DOHH2 (cell line): ENCODE measurements at regions not wholly inside any gene's neighbourhood (a gene's known extent, or its start where the extent isn't known, plus 50 kb on each side); places are given as distances from the start of the nearest gene placed in this dataset.

Source experiments
- H3F3A ChIP-seq: fragments of 200-600 bp; sonication (generic), shearing (Covaris generic); 2 replicates; pipeline ENCODE4 v1.6.0; 2016; ENCODE audit warnings: antibody characterized with exemption, mild to moderate bottlenecking; ENCODE audit not compliant: control insufficient read depth, insufficient read depth
- H3K27ac ChIP-seq: fragments of 200-600 bp; sonication (generic); 2 replicates; pipeline ENCODE4 v1.5.1; 2014; ENCODE audit warnings: low read depth, mild to moderate bottlenecking, low read length, moderate library complexity
- H3K27me3 ChIP-seq: fragments of 200-600 bp; sonication (generic); 2 replicates; pipeline ENCODE4 v1.6.1; 2014; ENCODE audit warnings: mild to moderate bottlenecking, low read length, mixed read lengths; ENCODE audit not compliant: control insufficient read depth
- H3K36me3 ChIP-seq: fragments of 200-600 bp; sonication (generic); 2 replicates; pipeline ENCODE4 v1.6.1; 2014; ENCODE audit warnings: mild to moderate bottlenecking, low read length, moderate library complexity, mixed read lengths; ENCODE audit not compliant: control insufficient read depth
- H3K4me1 ChIP-seq: fragments of 200-600 bp; sonication (generic); 2 replicates; pipeline ENCODE4 v1.6.1; 2014; ENCODE audit warnings: mild to moderate bottlenecking, low read length, mixed read lengths; ENCODE audit not compliant: control insufficient read depth
- H3K4me2 ChIP-seq: fragments of 200-600 bp; sonication (generic); 2 replicates; pipeline ENCODE4 v1.6.0; 2014; ENCODE audit warnings: mild to moderate bottlenecking, low read length, moderate library complexity
- H3K4me3 ChIP-seq: fragments of 200-600 bp; sonication (generic); 2 replicates; pipeline ENCODE4 v1.5.1; 2014; ENCODE audit warnings: mild to moderate bottlenecking, low read length, mixed read lengths
- H3K79me2 ChIP-seq: fragments of 200-600 bp; sonication (generic); 2 replicates; pipeline ENCODE4 v1.6.1; 2014; ENCODE audit warnings: mild to moderate bottlenecking, low read length, mixed read lengths; ENCODE audit not compliant: control insufficient read depth
- H3K9me2 ChIP-seq: fragments of 200-600 bp; sonication (generic); replicated peaks from 2 replicates; pipeline ENCODE4 v1.6.1; 2014; ENCODE audit warnings: mild to moderate bottlenecking, low read length, mixed read lengths; ENCODE audit not compliant: control insufficient read depth
- H3K9me3 ChIP-seq: fragments of 200-600 bp; sonication (generic); 2 replicates; pipeline ENCODE4 v1.6.1; 2014; ENCODE audit warnings: antibody characterized with exemption, low read length, mixed read lengths; ENCODE audit not compliant: control insufficient read depth, insufficient read depth
- H4K20me1 ChIP-seq: fragments of 200-600 bp; sonication (generic); 2 replicates; pipeline ENCODE4 v1.6.0; 2014; ENCODE audit warnings: low read depth, mild to moderate bottlenecking, antibody characterized with exemption, low read length, moderate library complexity; ENCODE audit not compliant: control insufficient read depth, insufficient read depth
- CTCF ChIP-seq: fragments of 200-600 bp; sonication (generic); IDR thresholded peaks from one replicate; pipeline ENCODE4 v1.5.1; 2014; ENCODE audit warnings: antibody characterized with exemption, mild to moderate bottlenecking, low read depth, low read length; ENCODE audit not compliant: poor library complexity, severe bottlenecking
- EZH2phosphoT487 ChIP-seq: fragments of 200-600 bp; sonication (generic); IDR thresholded peaks from 2 replicates; pipeline ENCODE4 v1.6.1; 2017; ENCODE audit warnings: borderline replicate concordance, mild to moderate bottlenecking, antibody characterized with exemption, low read length, moderate library complexity, mixed read lengths

- TF ChIP-seq EZH2phosphoT487 (no peak), CTCF (no peak)
- Histone ChIP-seq H3K79me2 (no peaks in the 10 kb centered on the region), H3K36me3 (no peaks in the 10 kb centered on the region), H3K9me3 (no peaks in the 10 kb centered on the region), H3K9me2 (no peaks in the 10 kb centered on the region), H3K4me2 (no peak overlapping the region), H3K27ac (no peak overlapping the region), H3K4me3 (no peak overlapping the region), H3F3A (no peaks in the 10 kb centered on the region), H3K4me1 (no peaks in the 10 kb centered on the region), H4K20me1 (no peaks in the 10 kb centered on the region), H3K27me3 (no peaks in the 10 kb centered on the region)
Observed at GRCh38 chr13:108433976-108434755, 164.6 kb downstream of the TNFSF13B start.

- H3K36me3 ChIP-seq = no peaks in the 10 kb centered on the region
- TF ChIP-seq EZH2phosphoT487 = no peak
- TF ChIP-seq CTCF = no peak
- H3K4me3 ChIP-seq = no peak overlapping the region
- no peaks in the 10 kb centered on the region for H3K9me2 ChIP-seq
- H3K4me2 ChIP-seq = no peak overlapping the region
- H4K20me1 ChIP-seq = no peaks in the 10 kb centered on the region
- no peaks in the 10 kb centered on the region for H3F3A ChIP-seq
- no peaks in the 10 kb centered on the region for H3K9me3 ChIP-seq
- no peaks in the 10 kb centered on the region for H3K4me1 ChIP-seq
- no peaks in the 10 kb centered on the region for H3K79me2 ChIP-seq
- H3K27ac ChIP-seq = no peak overlapping the region
- H3K27me3 ChIP-seq = no peaks in the 10 kb centered on the region
Observed at GRCh38 chr13:108435393-108436149, 166.1 kb downstream of the TNFSF13B start.

GRCh38 chr13:108437496-108437895, 168.0 kb downstream of the TNFSF13B start:
- TF ChIP-seq CTCF (no peak), EZH2phosphoT487 (no peak)
- Histone ChIP-seq H3K4me1 (no peaks in the 10 kb centered on the region), H3K4me2 (no peak overlapping the region), H3K36me3 (no peaks in the 10 kb centered on the region), H3F3A (no peaks in the 10 kb centered on the region), H4K20me1 (no peaks in the 10 kb centered on the region), H3K9me3 (no peaks in the 10 kb centered on the region), H3K79me2 (no peaks in the 10 kb centered on the region), H3K27ac (no peak overlapping the region), H3K9me2 (no peaks in the 10 kb centered on the region), H3K4me3 (no peak overlapping the region), H3K27me3 (no peaks in the 10 kb centered on the region)
